Erythroblast (primary cell): ENCODE measurements at regions not wholly inside any gene's neighbourhood (a gene's known extent, or its start where the extent isn't known, plus 50 kb on each side); places are given as distances from the start of the nearest gene placed in this dataset.

Source experiments
- DNase-seq, 2 experiments: peaks; one replicate each; lab custom pipeline; 2025; lab: John Stamatoyannopoulos, UW
- GATA1 ChIP-seq: IDR thresholded peaks from 2 replicates; pipeline ENCODE4 v1.6.1; 2011; ENCODE audit warnings: low read depth, mild to moderate bottlenecking, control low read depth, low read length, moderate library complexity
- POLR2A ChIP-seq: IDR thresholded peaks from 2 replicates; pipeline ENCODE4 v1.6.1; 2011; ENCODE audit warnings: mild to moderate bottlenecking, low read length

DNA sequence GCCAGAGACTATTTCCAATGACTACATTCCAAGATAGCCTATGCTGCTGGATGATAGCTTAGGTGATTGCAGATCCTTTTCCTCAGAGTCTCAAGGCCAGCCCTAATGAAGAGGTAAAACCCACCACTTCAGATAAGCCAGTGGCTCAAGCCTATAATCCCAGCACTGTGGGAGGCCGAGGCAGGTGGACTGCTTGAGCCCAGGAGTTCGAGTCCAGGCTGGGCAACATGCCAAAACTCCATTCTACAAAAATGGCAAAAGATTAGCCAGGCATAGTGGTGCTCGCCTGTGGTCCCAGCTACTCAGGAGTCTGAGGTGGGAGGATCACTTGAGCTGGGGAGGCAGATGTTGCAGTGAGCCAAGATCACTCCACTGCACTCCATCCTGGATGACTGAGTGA lies 495.3 kb downstream of the ZIC1 start:
- no peak for TF ChIP-seq POLR2A
- no peak for TF ChIP-seq GATA1
- no peak for DNase-seq

DNA sequence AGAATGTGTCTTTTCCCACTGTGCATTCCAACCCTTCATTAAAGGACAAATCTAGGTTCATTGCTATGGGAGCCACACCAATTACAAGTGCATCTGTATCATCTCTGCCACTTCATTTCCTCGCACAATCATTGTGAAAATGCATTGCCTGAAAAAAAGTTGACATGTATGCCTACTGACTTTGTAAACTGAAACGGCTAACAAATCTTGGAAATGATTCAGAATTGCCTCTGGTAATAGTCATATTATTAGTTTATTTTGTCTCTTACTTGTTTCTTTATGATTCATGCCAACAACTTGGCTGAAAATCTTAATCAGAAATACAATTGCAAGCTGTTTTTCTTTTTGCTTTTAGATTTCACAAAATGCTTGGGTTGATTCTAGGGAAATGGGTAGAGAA lies 497.1 kb downstream of the ZIC1 start:
- DNase-seq: no peak

DNA sequence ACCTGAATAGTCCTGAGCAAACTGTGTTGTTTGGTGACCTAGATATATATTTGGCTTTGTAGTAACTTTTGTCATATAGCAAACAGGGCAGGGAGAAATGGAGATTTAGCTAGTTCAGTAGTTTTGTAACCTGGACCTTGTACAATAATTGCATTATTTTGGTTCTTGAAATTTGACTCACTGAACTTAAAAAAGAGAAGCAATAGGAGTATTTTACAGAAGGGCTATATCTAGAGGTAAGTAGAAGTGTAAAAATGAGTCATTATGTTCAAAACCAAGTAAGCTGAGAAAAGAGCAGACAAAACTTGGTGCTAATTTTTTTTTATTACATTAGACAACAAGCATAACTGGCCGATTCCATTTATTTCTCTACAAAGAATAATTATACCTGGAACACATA lies 505.4 kb downstream of the ZIC1 start:
- no peak for DNase-seq
- no peak for TF ChIP-seq POLR2A
- no peak for TF ChIP-seq GATA1

More for the DNA sequence above, 497.1 kb downstream of the ZIC1 start:
- TF ChIP-seq POLR2A: no peak

DNA sequence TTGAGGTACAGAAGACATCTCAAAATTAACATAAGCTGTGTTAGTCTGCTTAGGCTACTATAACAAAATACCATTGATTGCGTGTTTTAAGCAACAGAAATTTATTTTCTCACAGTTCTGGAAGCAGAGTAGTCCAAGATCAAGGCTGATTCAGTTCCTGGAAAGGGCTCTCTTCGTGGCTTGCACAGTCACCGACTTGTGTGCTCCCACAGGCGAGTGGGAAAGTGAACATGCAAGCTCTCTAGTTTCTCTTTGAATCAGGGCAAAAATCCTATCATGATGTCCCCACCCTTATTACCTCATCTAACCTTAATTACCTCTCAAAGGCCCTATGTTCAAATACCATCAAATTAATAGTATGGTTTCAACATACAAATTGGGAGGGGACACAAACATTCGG lies 505.9 kb downstream of the ZIC1 start:
- no peak for TF ChIP-seq GATA1
- no peak for TF ChIP-seq POLR2A
- DNase-seq: no peak

- DNase-seq: no peak
- no peak for TF ChIP-seq POLR2A
- TF ChIP-seq GATA1: no peak
Observed at GRCh38 chr3:147919496-147919895, 510.3 kb downstream of the ZIC1 start.

DNA sequence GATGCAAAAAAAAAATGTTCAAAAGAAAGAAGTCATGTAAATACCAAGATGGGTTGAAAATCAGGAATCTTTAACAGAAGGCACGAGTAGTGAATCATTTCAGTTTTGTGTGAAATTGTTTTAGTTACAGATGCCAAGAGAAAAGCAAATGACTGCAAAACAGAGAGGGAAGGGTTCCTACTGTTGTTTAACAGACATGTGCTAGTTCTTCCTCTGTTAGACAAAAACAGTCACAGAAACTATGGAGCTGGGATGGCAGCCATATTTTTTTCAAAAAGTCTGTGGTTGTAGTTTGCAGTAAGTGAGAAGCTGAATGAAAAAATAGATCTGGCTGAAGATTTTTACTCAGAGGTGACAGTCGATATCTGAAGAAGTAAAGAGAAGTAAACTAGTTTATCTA lies 511.9 kb downstream of the ZIC1 start:
- DNase-seq: no peak
- TF ChIP-seq GATA1: no peak
- TF ChIP-seq POLR2A: no peak

DNA sequence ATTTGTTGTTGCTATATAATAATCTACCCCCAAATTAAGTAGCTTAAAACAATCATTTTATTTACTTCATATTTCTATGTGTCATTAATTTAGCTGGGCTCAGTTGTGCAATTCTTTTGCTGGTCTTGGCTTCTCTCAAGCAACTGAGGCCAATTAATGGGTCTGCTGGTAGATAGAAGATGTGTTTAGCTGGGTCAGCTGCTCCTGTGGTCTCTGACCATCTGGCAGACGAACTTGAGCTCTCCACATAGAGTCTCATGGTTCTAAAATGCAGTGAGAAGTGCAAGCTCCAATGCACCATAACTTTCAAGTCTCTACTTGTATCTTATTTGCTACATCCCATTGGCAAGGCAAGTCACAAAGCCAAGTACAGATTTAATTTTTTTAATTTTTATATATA lies 515.6 kb downstream of the ZIC1 start:
- no peak for DNase-seq
- no peak for TF ChIP-seq POLR2A
- TF ChIP-seq GATA1: no peak

DNA sequence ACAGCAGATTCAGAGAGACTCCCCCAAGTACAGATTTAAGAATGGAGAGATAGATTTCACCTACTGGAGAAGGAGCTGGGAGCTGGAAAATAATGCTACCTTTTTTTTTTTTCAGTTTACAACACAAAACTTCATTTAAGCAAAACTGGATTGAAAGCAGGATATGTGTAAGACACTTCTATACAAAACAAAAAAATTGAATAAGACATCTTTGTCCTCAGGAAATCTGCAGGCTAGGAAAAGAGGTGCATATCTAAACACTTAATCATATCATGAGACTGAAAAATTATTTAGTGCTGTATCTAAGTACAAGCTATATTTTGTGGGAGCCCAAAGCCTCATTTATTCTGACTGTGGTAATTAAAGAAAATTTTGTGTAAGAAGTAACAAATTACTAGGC lies 516.1 kb downstream of the ZIC1 start:
- TF ChIP-seq POLR2A: no peak
- TF ChIP-seq GATA1: no peak
- no peak for DNase-seq

DNA sequence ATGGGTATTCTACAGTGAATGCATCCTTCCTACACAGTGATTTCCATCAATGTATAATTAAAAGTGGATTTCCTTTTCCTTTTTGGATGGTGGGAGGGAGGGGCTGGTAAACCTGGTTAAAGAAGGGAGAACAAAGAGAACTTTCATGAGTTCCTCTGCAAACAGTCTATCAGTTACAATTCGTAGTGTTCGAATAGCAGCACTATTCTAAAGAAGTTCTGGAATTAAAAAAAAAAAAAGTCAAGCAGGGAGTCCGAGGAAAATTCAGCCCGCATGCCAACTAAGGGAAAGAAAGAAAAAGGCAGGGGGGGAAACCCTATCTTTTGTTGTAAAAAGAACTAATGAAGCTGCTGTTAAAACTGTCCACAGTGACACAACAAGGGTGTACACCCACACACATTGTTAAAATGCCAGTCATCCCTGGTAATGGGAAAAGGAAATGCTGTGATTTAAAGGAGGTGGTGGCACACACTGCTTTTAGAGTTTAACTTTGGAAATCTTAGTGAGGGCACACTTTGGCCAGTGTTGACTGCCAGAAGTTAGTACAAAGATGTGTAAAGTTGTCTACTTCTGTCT lies 521.2 kb downstream of the ZIC1 start:
- TF ChIP-seq POLR2A (no peak), GATA1 (no peak)
- no peak for DNase-seq

- TF ChIP-seq POLR2A (no peak), GATA1 (no peak)
- DNase-seq: no peak
Observed at GRCh38 chr3:147934451-147935180, 525.5 kb downstream of the ZIC1 start.

DNA sequence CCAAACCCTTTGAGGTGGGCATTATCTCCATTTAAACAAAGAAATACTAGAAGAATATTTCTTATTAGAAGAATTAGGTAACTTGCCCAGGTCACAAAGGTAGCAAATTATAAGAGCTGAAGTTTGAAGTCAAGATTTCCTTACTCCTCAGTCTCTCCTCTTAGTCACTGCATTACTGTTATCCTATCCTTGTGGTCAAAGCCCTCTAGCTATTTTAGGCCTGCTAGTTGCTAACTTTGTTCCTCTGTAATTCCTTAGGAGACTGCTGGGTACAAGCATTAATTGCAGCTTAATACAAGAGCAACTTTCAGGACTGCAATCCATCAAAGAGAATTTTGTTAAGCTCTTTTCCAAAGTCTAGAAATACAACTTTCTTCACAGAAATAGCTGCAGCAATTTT lies 528.2 kb downstream of the ZIC1 start:
- no peak for DNase-seq
- no peak for TF ChIP-seq POLR2A

DNA sequence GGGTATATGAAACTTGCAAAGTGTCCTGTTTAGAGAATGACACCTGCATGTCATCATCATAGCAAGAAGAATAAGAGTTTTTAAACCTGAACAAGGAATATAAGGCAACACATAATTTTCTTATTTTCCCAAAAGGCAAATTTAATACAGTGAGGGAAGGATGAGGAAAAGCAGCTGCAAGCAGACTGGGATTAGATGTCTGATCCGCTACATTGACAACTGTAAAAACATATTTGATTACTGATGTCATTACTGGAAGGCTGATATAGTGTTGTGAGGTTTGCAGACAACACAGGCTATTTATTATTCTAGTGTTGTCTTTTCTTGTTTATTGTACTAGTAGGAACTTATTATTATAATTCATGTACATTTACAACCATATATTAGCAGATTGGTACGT lies 528.7 kb downstream of the ZIC1 start:
- TF ChIP-seq GATA1 (no peak), POLR2A (no peak)
- no peak for DNase-seq

DNA sequence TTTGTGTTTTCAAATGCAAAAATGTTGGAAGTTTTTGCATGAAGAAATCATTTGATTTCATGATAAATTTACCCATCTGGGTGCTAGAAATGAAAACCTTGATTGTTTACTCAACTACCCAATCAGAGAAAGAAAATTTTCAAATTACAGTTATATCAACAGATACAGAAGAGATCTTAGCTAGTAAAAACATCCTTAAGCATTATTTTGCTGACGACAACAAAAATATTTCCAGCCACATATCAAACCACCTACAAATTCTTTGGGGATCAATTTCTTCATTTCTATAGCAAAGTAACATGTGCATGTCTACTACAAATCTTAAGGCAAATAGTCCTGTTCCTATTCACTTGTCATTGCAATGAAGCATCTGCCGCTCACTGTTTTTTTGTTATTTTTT lies 530.3 kb downstream of the ZIC1 start:
- TF ChIP-seq GATA1: no peak

DNA sequence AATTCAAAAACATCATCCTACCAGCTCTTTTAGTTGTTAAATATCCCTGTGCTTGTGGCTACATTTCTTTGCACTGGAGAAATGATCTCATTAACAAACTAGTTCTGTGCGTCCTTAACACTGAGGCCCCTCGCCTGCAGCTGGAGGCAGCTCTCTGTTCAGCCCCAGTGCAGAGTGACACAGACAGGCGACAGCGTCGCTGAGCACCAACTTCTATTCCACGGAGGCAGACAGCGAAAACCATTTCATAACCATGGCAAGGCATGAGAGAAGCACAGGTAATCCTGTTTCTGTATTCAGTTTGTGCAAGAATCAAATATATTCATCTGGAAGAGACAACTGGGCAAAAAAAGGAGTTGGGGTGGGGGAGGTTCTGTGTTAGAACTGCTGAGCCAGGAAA lies 530.7 kb downstream of the ZIC1 start:
- TF ChIP-seq POLR2A (no peak), GATA1 (no peak)
- DNase-seq: no peak

More for the DNA sequence above, 530.3 kb downstream of the ZIC1 start:
- no peak for DNase-seq

DNA sequence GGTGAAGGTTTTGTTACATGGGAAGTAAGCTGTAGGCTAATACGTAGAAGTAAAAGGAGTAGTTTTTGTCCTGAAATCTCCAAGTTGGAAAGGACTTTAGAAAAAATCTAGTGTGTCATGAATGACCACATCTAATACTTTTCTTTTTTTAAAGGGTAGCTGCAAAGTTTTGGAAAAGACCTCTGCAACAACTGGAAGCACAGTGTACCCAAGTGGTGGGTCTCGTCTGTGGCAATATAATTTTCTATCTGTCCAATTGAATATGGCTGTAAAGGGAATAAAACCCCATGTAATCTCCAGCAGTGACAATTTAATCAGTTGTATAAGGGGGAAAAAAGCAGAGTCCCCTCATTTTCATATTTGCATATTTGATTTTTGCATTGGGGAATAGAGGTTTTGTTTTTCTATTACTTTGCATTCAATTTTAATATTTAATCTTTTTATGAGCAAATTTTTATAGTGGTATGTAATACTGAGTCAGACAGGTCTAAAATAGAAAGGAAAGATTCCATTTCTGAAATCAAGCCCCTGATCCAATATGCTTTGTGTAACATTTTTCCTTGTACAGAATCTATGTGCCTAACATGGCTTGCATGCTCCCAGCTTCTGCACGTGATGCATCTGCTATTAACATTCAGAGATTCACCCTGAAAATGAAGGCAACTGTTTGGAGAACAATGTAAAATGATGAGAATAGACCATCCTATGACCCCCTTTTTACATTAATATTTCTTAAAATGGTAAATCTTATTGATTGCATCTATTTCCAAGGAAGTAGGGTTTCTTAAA lies 531.4 kb downstream of the ZIC1 start:
- TF ChIP-seq GATA1 (no peak), POLR2A (no peak)
- DNase-seq: no peak
